SU-DHL-6 (cell line): ENCODE measurements at regions not wholly inside any gene's neighbourhood (a gene's known extent, or its start where the extent isn't known, plus 50 kb on each side); places are given as distances from the start of the nearest gene placed in this dataset.

Experiments used
- H2AFZ ChIP-seq: fragments of 200-600 bp; sonication (generic); 2 replicates; pipeline ENCODE4 v1.6.1; 2014; ENCODE audit warnings: low read depth, mild to moderate bottlenecking, moderate library complexity, mixed read lengths, antibody characterized with exemption, low read length; ENCODE audit not compliant: severe bottlenecking
- H3F3A ChIP-seq: fragments of 200-600 bp; shearing (Covaris generic); 2 replicates; pipeline ENCODE4 v1.6.0; 2016; ENCODE audit warnings: antibody characterized with exemption, mild to moderate bottlenecking; ENCODE audit not compliant: insufficient read depth
- H3K27ac ChIP-seq: fragments of 200-600 bp; sonication (generic); 2 replicates; pipeline ENCODE4 v1.5.1; 2016; ENCODE audit warnings: low read depth, mild to moderate bottlenecking, low read length, moderate library complexity, mixed read lengths
- H3K27me3 ChIP-seq: fragments of 200-600 bp; sonication (generic), shearing (Covaris generic); 2 replicates; pipeline ENCODE4 v1.6.0; 2014; ENCODE audit warnings: mild to moderate bottlenecking, low read length
- H3K36me3 ChIP-seq: fragments of 200-600 bp; sonication (generic); 2 replicates; pipeline ENCODE4 v1.6.1; 2014; ENCODE audit warnings: mild to moderate bottlenecking, low read length, mixed read lengths
- H3K4me2 ChIP-seq: fragments of 300-600, 200-600 bp; shearing (Covaris generic), sonication (generic); 2 replicates; pipeline ENCODE4 v1.6.0; 2014; ENCODE audit warnings: low read length, low read depth, mild to moderate bottlenecking; ENCODE audit not compliant: poor library complexity, severe bottlenecking
- H3K4me3 ChIP-seq: fragments of 200-600 bp; sonication (generic); 2 replicates; pipeline ENCODE4 v1.5.1; 2014; ENCODE audit warnings: antibody characterized with exemption, low read length, mild to moderate bottlenecking, mixed read lengths; ENCODE audit not compliant: insufficient read depth, poor library complexity, severe bottlenecking
- H3K79me2 ChIP-seq: fragments of 200-600 bp; sonication (generic); 2 replicates; pipeline ENCODE4 v1.6.1; 2014; ENCODE audit warnings: mild to moderate bottlenecking, low read length, moderate library complexity; ENCODE audit not compliant: insufficient read depth
- H3K9ac ChIP-seq: fragments of 200-600 bp; sonication (generic); 2 replicates; pipeline ENCODE4 v1.7.0; 2014; ENCODE audit warnings: mild to moderate bottlenecking, low read length
- H3K9me2 ChIP-seq: fragments of 200-600 bp; sonication (generic); replicated peaks from 2 replicates; pipeline ENCODE4 v1.6.1; 2014; ENCODE audit warnings: low read length; ENCODE audit not compliant: insufficient read depth
- H3K9me3 ChIP-seq: fragments of 200-600 bp; sonication (generic); 2 replicates; pipeline ENCODE4 v1.6.1; 2014; ENCODE audit warnings: low read length, mixed read lengths; ENCODE audit not compliant: insufficient read depth
- H4K20me1 ChIP-seq: fragments of 200-600 bp; sonication (generic); 2 replicates; pipeline ENCODE4 v1.6.1; 2014; ENCODE audit warnings: low read depth, mild to moderate bottlenecking, antibody characterized with exemption, low read length, moderate library complexity, mixed read lengths
- EZH2phosphoT487 ChIP-seq: fragments of 200-600 bp; sonication (generic), shearing (Covaris generic); conservative IDR thresholded peaks from 2 replicates; pipeline ENCODE4 v1.6.1; 2018; ENCODE audit warnings: mild to moderate bottlenecking, antibody characterized with exemption, low read length, moderate library complexity, mixed read lengths
- TF ChIP-seq, protein P1 (sequence below): fragments of 200-600 bp; sonication (generic); IDR thresholded peaks from one replicate; pipeline ENCODE4 v1.5.1; 2017; ENCODE audit warnings: antibody characterized with exemption, mild to moderate bottlenecking, low read length, moderate library complexity; ENCODE audit not compliant: insufficient read depth, poor library complexity, severe bottlenecking

DNA sequence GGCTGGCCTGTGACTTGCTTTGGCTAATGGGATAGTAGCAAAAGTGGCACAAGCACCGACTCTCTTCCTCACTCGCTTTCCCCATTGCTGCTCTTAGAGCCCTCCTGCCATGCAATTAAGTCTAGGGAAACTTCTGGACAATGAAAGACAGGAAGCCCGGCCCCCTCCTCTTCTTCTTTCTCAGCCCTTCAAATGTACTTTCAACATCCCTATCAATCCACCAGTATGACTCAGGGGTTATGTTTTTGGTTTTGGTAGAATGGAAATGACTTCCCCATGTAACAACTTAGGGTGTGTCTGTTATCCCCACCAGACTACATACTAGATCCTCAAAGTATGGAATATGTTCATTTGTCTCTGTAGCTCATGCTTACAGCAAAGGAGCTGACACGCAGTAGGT lies 139.0 kb upstream of the GDF10 start:
- no peak overlapping the region for H3K27ac ChIP-seq
- no peaks in the 10 kb centered on the region for H3K9me3 ChIP-seq
- H3K4me3 ChIP-seq, result no peak overlapping the region
- H3K79me2 ChIP-seq, result no peaks in the 10 kb centered on the region
- H2AFZ ChIP-seq, result no peak overlapping the region
- no peak overlapping the region for H3K4me2 ChIP-seq
- no peak overlapping the region for H3K9ac ChIP-seq
- no peak for TF ChIP-seq EZH2phosphoT487
- TF ChIP-seq, protein P1, sequence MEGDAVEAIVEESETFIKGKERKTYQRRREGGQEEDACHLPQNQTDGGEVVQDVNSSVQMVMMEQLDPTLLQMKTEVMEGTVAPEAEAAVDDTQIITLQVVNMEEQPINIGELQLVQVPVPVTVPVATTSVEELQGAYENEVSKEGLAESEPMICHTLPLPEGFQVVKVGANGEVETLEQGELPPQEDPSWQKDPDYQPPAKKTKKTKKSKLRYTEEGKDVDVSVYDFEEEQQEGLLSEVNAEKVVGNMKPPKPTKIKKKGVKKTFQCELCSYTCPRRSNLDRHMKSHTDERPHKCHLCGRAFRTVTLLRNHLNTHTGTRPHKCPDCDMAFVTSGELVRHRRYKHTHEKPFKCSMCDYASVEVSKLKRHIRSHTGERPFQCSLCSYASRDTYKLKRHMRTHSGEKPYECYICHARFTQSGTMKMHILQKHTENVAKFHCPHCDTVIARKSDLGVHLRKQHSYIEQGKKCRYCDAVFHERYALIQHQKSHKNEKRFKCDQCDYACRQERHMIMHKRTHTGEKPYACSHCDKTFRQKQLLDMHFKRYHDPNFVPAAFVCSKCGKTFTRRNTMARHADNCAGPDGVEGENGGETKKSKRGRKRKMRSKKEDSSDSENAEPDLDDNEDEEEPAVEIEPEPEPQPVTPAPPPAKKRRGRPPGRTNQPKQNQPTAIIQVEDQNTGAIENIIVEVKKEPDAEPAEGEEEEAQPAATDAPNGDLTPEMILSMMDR, result no peak
- H4K20me1 ChIP-seq, result no peaks in the 10 kb centered on the region
- H3K9me2 ChIP-seq, result no peaks in the 10 kb centered on the region
- H3K36me3 ChIP-seq, result no peaks in the 10 kb centered on the region
- no peaks in the 10 kb centered on the region for H3F3A ChIP-seq
- H3K27me3 ChIP-seq, result no peaks in the 10 kb centered on the region

- no peak overlapping the region for H3K9ac ChIP-seq
- no peak for TF ChIP-seq EZH2phosphoT487
- TF ChIP-seq, protein P1, result no peak
Measured at GRCh38 chr10:47161465-47161864, 138.5 kb upstream of the GDF10 start.

DNA sequence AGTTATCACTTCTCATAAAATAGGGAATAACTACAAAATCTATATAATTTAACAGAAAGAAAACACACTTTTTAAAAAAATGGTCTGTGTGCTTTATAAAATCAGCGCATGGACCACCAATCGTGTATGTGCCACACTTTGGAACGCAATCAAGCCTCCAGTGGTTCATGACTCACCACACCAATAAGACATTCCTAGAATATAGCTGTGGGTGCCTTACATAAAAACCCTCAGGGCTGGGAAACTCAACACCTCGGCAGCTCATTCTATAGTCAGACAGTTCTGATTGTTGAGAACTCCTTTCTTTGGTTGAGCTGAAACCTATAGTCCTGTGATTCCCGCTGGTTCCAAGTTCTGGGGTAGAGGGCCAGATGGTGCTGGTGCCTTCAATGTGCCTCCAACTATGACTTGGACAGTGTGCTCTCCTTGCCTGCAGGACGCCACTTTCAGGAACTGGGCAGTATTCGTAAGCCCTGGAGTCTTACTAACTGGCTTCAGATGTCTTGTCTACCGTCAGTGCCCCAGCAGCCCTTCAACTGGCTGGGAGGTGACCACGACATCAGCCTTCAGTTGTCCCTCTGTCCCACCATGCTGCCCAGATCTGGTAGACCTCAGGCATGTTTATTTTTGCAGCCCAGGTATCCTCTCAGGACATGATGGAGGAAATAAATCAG lies 135.7 kb upstream of the GDF10 start:
- no peak overlapping the region for H3K27ac ChIP-seq
- H3K27me3 ChIP-seq, result no peaks in the 10 kb centered on the region
- no peaks in the 10 kb centered on the region for H3K79me2 ChIP-seq
- H3F3A ChIP-seq, result no peaks in the 10 kb centered on the region
- no peak overlapping the region for H3K9ac ChIP-seq
- no peaks in the 10 kb centered on the region for H3K36me3 ChIP-seq
- TF ChIP-seq, protein P1, result no peak
- TF ChIP-seq EZH2phosphoT487, result no peak
- no peak overlapping the region for H3K4me2 ChIP-seq
- H3K9me2 ChIP-seq, result no peaks in the 10 kb centered on the region
- no peaks in the 10 kb centered on the region for H4K20me1 ChIP-seq
- H3K4me3 ChIP-seq, result no peak overlapping the region
- H3K9me3 ChIP-seq, result no peaks in the 10 kb centered on the region
- no peak overlapping the region for H2AFZ ChIP-seq

More at GRCh38 chr10:47161465-47161864, 138.5 kb upstream of the GDF10 start:
- H3K9me3 ChIP-seq, result no peaks in the 10 kb centered on the region
- H2AFZ ChIP-seq, result no peak overlapping the region
- H3K4me2 ChIP-seq, result no peak overlapping the region
- no peaks in the 10 kb centered on the region for H3K9me2 ChIP-seq
- no peaks in the 10 kb centered on the region for H4K20me1 ChIP-seq
- no peaks in the 10 kb centered on the region for H3K36me3 ChIP-seq
- H3K4me3 ChIP-seq, result no peak overlapping the region
- no peaks in the 10 kb centered on the region for H3K79me2 ChIP-seq
- H3K27ac ChIP-seq, result no peak overlapping the region
- H3F3A ChIP-seq, result no peaks in the 10 kb centered on the region
- H3K27me3 ChIP-seq, result no peaks in the 10 kb centered on the region
